ENCODE measurements at regions not wholly inside any gene's neighbourhood (a gene's known extent, or its start where the extent isn't known, plus 50 kb on each side); places are given as distances from the start of the nearest gene placed in this dataset.

DNA sequence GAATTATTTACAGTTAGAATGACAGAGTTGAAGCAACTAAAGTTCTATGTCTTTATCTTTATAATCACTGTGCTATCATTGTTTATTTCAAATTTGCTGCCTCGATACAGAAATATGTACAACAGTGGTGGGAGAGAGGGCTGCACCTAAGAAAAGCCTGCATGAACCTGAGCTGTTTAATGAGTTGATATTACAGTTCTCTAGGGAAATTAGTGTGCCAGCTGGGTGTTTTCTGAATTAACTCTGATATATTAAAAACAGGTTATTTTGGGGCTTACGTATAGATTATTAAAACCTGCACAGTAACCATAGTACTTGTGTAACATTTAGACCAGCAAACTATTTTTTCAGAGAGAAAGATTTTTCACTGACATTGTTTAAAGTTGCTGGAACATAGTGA lies 750.5 kb upstream of the DDX18 start:
- TF ChIP-seq BCL11A (IDR thresholded peaks at IDR 0.05; ENCODE audit: low read depth in 2 of 2, low read length in 2 of 2) (no peak), YY1 (IDR thresholded peaks at IDR 0.05; ENCODE audit: low read depth, low read length) (no peak), POLR2A (IDR thresholded peaks at IDR 0.05; ENCODE audit: control extremely low read depth in 1 of 2, low read depth in 2 of 2, low read length in 2 of 2) (no peak), SP1 (IDR thresholded peaks at IDR 0.05; ENCODE audit: low read depth, low read length) (no peak), EZH2 (IDR thresholded peaks at IDR 0.05; ENCODE audit: low read depth, low read length, severe bottlenecking) (no peak), EP300 (IDR thresholded peaks at IDR 0.05; ENCODE audit: borderline replicate concordance in 1 of 2, low read depth in 2 of 2, low read length in 2 of 2) (no peak), RAD21 (IDR thresholded peaks at IDR 0.05 in 1 of 2, conservative IDR thresholded peaks at IDR 0.05 in 1 of 2; ENCODE audit: low read depth in 2 of 2, low read length in 2 of 2) (no peak), CEBPB (IDR thresholded peaks at IDR 0.05; ENCODE audit: low read depth, low read length) (no peak), NRF1 (IDR thresholded peaks at IDR 0.05; ENCODE audit: low read depth, low read length) (no peak), RNF2 (IDR thresholded peaks at IDR 0.05; ENCODE audit: borderline replicate concordance, low read depth, low read length, missing control alignments, poor library complexity, severe bottlenecking) (no peak), POLR2AphosphoS5 (IDR thresholded peaks at IDR 0.05; ENCODE audit: low read depth, low read length) (no peak), JUND (IDR thresholded peaks at IDR 0.05; ENCODE audit: low read length) (no peak)
- TF ChIP-seq, protein P1, sequence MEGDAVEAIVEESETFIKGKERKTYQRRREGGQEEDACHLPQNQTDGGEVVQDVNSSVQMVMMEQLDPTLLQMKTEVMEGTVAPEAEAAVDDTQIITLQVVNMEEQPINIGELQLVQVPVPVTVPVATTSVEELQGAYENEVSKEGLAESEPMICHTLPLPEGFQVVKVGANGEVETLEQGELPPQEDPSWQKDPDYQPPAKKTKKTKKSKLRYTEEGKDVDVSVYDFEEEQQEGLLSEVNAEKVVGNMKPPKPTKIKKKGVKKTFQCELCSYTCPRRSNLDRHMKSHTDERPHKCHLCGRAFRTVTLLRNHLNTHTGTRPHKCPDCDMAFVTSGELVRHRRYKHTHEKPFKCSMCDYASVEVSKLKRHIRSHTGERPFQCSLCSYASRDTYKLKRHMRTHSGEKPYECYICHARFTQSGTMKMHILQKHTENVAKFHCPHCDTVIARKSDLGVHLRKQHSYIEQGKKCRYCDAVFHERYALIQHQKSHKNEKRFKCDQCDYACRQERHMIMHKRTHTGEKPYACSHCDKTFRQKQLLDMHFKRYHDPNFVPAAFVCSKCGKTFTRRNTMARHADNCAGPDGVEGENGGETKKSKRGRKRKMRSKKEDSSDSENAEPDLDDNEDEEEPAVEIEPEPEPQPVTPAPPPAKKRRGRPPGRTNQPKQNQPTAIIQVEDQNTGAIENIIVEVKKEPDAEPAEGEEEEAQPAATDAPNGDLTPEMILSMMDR (IDR thresholded peaks at IDR 0.05; ENCODE audit: control extremely low read depth in 1 of 3, insufficient read depth in 1 of 3, low read depth in 1 of 3, low read length in 3 of 3), result no peak
